NCI-H2029 treated with DMSO at 0.1 percent for 48 hours (cell line): ENCODE measurements at regions not wholly inside any gene's neighbourhood (a gene's known extent, or its start where the extent isn't known, plus 50 kb on each side); places are given as distances from the start of the nearest gene placed in this dataset.
A peak's percentile ranks its signal among the peaks of the same experiment; 100 is the strongest.

Experiments used
- DNase-seq: peaks from one replicate; lab custom pipeline; 2025; lab: John Stamatoyannopoulos, UW

DNA sequence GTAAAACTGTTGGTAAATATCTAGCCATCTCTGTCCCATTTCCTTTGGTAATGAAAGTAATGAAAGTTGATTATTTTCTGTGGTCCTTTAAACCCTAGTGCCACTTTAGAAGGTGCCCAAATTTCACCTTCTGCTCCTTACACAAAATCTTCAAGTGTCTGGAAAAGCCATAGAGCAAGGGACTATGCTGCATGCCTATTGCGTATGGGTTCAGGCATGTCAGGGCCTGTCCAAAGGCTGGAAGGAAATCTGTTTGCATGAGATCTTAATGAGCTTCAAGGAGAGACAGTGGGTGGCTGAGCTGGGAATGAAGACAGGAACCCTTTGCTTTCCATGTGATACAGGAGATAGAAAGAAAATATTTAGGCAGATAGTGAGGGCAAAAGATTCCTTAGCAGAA lies 66.6 kb upstream of the CCN6 start:
- DNase-seq, result no peak

- no peak for DNase-seq
These were observed 65.0 kb upstream of the CCN6 start for GRCh38 chr6:111988926-111989325.

GRCh38 chr6:111989743-111990142 lies 64.2 kb upstream of the CCN6 start:
- no peak for DNase-seq

GRCh38 chr6:111990214-111990613 lies 63.7 kb upstream of the CCN6 start:
- DNase-seq, result no peak

DNA sequence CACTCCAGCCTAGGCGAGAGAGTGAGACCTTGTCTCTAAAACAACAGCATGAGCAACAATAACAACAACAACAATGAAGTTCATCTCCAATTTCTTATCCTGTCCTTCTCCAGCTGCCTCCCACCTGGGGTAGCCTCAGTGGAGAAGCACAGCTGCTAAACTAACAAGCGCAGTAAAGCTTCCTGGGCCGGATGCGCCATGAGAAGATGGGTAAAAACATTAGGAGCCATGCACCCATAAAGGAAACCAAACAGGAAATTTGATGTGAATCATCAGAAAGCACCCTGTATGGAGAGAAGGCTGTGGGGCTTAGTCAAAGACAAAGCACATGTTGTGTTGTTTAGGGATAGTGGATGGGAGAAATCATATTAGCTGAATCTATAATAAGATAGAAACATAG lies 61.1 kb upstream of the CCN6 start:
- no peak for DNase-seq

GRCh38 chr6:111993342-111993741 lies 60.6 kb upstream of the CCN6 start:
- DNase-seq, result no peak

DNA sequence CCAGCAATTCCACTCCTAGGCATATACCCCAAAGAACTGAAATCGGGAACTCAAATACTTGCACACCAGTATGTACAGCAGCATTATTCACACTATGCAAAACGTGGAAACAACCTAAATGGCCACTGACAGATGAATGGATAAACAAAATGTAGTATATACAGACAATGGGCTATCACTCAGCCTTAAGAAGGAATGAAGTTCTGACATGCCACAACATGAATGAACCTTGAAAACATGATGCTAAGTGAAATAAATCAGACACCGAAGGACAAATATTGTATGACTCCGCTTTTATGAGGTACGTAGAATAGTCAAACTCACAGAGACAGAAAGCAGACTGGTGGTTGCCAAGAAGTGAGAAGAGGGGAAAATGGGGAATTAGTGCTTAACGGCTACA lies 59.1 kb upstream of the CCN6 start:
- no peak for DNase-seq

- DNase-seq, result no peak
These were observed 58.5 kb upstream of the CCN6 start for GRCh38 chr6:111995404-111995803.

GRCh38 chr6:111996144-111996865 lies 57.6 kb upstream of the CCN6 start:
- no peak for DNase-seq

- DNase-seq, result peak; percentile 86
These were observed 56.6 kb upstream of the CCN6 start for GRCh38 chr6:111997078-111997852.

DNA sequence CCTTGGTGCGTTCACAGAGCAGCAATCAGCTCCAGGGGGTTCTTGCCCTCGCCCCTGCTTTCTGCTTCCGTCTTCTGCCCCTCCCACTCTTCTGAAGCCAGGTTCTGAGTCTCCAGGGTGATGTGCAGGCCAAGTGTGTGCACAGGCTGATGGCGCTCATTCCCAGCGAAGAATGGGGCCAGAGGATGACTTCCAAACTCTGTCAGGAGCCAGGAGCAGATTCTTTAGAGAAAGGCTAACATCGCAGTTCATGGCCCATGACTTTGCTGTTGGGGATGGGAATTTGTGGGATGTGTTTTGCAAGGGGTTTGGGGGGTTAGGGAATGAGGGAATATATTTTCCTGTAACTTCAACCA lies 56.1 kb upstream of the CCN6 start:
- no peak for DNase-seq

GRCh38 chr6:112002307-112002706 lies 51.6 kb upstream of the CCN6 start:
- no peak for DNase-seq
